Neural progenitor cell (in vitro differentiated cells): ENCODE measurements at regions not wholly inside any gene's neighbourhood (a gene's known extent, or its start where the extent isn't known, plus 50 kb on each side); places are given as distances from the start of the nearest gene placed in this dataset.

Source experiments
- DNase-seq: peaks from one replicate; pipeline ENCODE4 v3.0.0-alpha.2; 2016; ENCODE audit warnings: low spot score
- H2AFZ ChIP-seq: fragments of 200-600 bp; sonication (generic); replicated peaks from 2 replicates; pipeline ENCODE4 v1.6.1; 2016; ENCODE audit warnings: antibody characterized with exemption
- H3F3A ChIP-seq: fragments of 200-600 bp; sonication (generic); 2 replicates; pipeline ENCODE4 v1.6.1; 2016; ENCODE audit warnings: antibody characterized with exemption, low read depth
- H3K27ac ChIP-seq: fragments of 200-600 bp; sonication (generic); 2 replicates; pipeline ENCODE4 v1.5.1; 2016; ENCODE audit warnings: mild to moderate bottlenecking
- H3K27me3 ChIP-seq: fragments of 200-600 bp; sonication (generic); 2 replicates; pipeline ENCODE4 v1.6.1; 2016; ENCODE audit warnings: mild to moderate bottlenecking, moderate library complexity
- H3K36me3 ChIP-seq: fragments of 200-600 bp; sonication (generic); 2 replicates; pipeline ENCODE4 v1.5.1; 2016
- H3K4me1 ChIP-seq: fragments of 200-600 bp; sonication (generic); 2 replicates; pipeline ENCODE4 v1.6.1; 2016; ENCODE audit warnings: mixed run types
- H3K4me2 ChIP-seq: fragments of 200-600 bp; sonication (generic); 2 replicates; pipeline ENCODE4 v1.6.1; 2016
- H3K4me3 ChIP-seq: fragments of 200-600 bp; sonication (generic); 2 replicates; pipeline ENCODE4 v1.5.1; 2016
- H3K79me2 ChIP-seq: fragments of 200-600 bp; sonication (generic); 2 replicates; pipeline ENCODE4 v1.6.1; 2016; ENCODE audit warnings: low read depth
- H3K9ac ChIP-seq: fragments of 200-600 bp; sonication (generic); 2 replicates; pipeline ENCODE4 v1.6.1; 2016
- H3K9me3 ChIP-seq: fragments of 200-600 bp; sonication (generic); 2 replicates; pipeline ENCODE4 v1.5.1; 2016; ENCODE audit warnings: low read depth
- H4K20me1 ChIP-seq: fragments of 200-600 bp; sonication (generic); 2 replicates; pipeline ENCODE4 v1.6.1; 2016; ENCODE audit warnings: low read depth
- H3K27ac Mint-ChIP-seq: 3 replicates; pipeline ENCODE4 v1.8.0; 2021; ENCODE audit warnings: mixed read lengths
- H3K27me3 Mint-ChIP-seq: 2 replicates; pipeline ENCODE4 v1.8.0; 2022; ENCODE audit warnings: low read depth, mild to moderate bottlenecking, inconsistent platforms, moderate library complexity, mixed read lengths; ENCODE audit not compliant: insufficient read depth
- H3K36me3 Mint-ChIP-seq: 3 replicates; pipeline ENCODE4 v1.8.0; 2021; ENCODE audit warnings: mixed read lengths
- H3K4me1 Mint-ChIP-seq: 3 replicates; pipeline ENCODE4 v1.8.0; 2021; ENCODE audit warnings: mixed read lengths
- H3K4me3 Mint-ChIP-seq: 3 replicates; pipeline ENCODE4 v1.8.0; 2021; ENCODE audit warnings: mild to moderate bottlenecking, moderate library complexity, mixed read lengths
- H3K9me3 Mint-ChIP-seq: 3 replicates; pipeline ENCODE4 v1.8.0; 2020; ENCODE audit warnings: mixed read lengths
- CTCF ChIP-seq: fragments of 200-600 bp; sonication (generic); IDR thresholded peaks from 2 replicates; pipeline ENCODE4 v1.5.1; 2017; ENCODE audit warnings: antibody characterized with exemption, mild to moderate bottlenecking
- EZH2 ChIP-seq: fragments of 200-600 bp; sonication (generic); IDR thresholded peaks from 2 replicates; pipeline ENCODE4 v1.6.1; 2017; ENCODE audit warnings: antibody characterized with exemption, mild to moderate bottlenecking, moderate library complexity
- EZH2phosphoT487 ChIP-seq: fragments of 200-600 bp; sonication (generic); IDR thresholded peaks from 2 replicates; pipeline ENCODE4 v1.6.1; 2017; ENCODE audit warnings: antibody characterized with exemption

DNA sequence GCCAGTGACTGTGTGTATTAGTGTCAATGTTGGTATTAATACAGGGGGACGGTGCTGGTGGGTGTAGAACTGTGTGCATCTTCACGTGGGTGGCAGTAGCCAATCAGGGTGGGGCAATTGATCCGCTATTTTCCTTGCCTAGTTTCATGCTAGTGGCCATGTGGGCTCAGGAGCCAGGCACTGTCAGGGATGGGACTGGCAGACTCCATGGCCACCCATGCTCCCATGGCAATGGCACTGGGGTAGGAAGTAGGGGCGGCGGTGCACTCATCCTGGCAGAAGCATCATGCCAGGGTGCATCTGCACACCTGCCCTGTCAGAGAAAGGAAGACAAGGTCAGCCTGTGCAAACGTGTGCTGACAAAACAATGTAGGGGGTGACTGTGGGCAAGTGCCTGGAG lies 122.1 kb upstream of the MAGEC2 start:
- H3K4me2 ChIP-seq: no peak overlapping the region
- H3K79me2 ChIP-seq: no peaks in the 10 kb centered on the region
- H3K4me3 ChIP-seq: no peak overlapping the region
- no peak overlapping the region for H3K4me3 Mint-ChIP-seq
- H3K27ac Mint-ChIP-seq: no peak overlapping the region
- H3K36me3 Mint-ChIP-seq: no peaks in the 10 kb centered on the region
- no peaks in the 10 kb centered on the region for H3K36me3 ChIP-seq
- no peak for TF ChIP-seq CTCF
- no peak for TF ChIP-seq EZH2phosphoT487
- TF ChIP-seq EZH2: no peak
- H3K27me3 ChIP-seq: no peaks in the 10 kb centered on the region
- no peaks in the 10 kb centered on the region for H3K4me1 Mint-ChIP-seq
- no peaks in the 10 kb centered on the region for H3K9me3 ChIP-seq
- no peaks in the 10 kb centered on the region for H3K4me1 ChIP-seq
- no peak overlapping the region for H2AFZ ChIP-seq
- no peak overlapping the region for H3K9ac ChIP-seq
- H3K27me3 Mint-ChIP-seq: no peaks in the 10 kb centered on the region
- DNase-seq: no peak
- peaks cover 22% of the 10 kb centered on the region for H3K9me3 Mint-ChIP-seq
- H3K27ac ChIP-seq: no peak overlapping the region
- H4K20me1 ChIP-seq: no peaks in the 10 kb centered on the region
- no peaks in the 10 kb centered on the region for H3F3A ChIP-seq

DNA sequence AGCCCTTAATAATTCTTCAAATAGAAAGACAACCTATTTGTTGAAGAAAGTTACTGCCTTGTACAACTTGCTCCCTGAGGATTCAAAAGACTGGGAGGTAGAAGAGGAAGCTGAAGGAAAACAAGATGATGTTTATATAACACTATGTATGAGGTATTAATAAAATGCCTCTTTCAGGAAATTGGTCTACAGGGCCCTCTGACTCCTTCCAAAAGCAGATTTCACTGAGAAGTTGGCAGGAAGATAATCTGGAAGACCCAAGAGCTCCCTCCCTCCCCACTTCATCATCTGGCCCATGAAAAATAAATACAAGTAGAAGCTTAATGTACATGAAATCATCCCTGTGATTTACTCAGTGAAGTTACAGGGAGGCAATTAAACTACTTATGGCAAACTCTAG lies 107.5 kb upstream of the MAGEC2 start:
- Histone ChIP-seq H3K36me3 (no peaks in the 10 kb centered on the region), H3K27me3 (no peaks in the 10 kb centered on the region), H4K20me1 (no peaks in the 10 kb centered on the region), H3K4me2 (no peak overlapping the region), H3K4me3 (no peak overlapping the region), H3K79me2 (no peaks in the 10 kb centered on the region), H3K9me3 (no peaks in the 10 kb centered on the region), H3K27ac (no peak overlapping the region), H3F3A (no peaks in the 10 kb centered on the region), H3K9ac (no peak overlapping the region), H2AFZ (no peak overlapping the region), H3K4me1 (no peaks in the 10 kb centered on the region)
- Mint-ChIP-seq H3K36me3 (no peaks in the 10 kb centered on the region), H3K27ac (no peak overlapping the region), H3K27me3 (no peaks in the 10 kb centered on the region), H3K9me3 (no peaks in the 10 kb centered on the region), H3K4me1 (no peaks in the 10 kb centered on the region), H3K4me3 (no peak overlapping the region)
- no peak for DNase-seq
- no peak for TF ChIP-seq CTCF
- no peak for TF ChIP-seq EZH2
- no peak for TF ChIP-seq EZH2phosphoT487

DNA sequence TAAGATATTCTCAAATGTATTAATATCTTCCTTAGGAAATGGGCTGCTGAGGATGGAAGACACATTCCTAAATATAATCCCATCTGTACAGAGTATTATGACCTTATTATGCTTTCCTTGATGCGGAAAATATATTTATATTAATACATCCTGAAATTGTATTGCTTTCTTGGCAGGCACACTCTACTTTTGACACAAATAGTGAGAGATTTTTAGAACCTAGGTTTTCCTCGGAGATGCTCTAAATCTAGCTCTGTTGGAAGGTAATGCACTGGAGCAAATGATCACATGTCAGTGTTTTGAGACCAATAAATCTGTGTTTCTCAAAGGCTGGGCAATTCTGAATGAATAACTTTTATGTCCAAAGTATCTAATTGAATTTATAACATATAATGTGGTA lies 94.3 kb upstream of the MAGEC2 start:
- Histone ChIP-seq H3K9me3 (no peaks in the 10 kb centered on the region), H3K4me2 (no peak overlapping the region), H3K79me2 (no peaks in the 10 kb centered on the region), H3K27me3 (no peaks in the 10 kb centered on the region), H3K36me3 (no peaks in the 10 kb centered on the region), H2AFZ (no peak overlapping the region), H3K27ac (no peak overlapping the region), H3K4me3 (no peak overlapping the region), H3K4me1 (no peaks in the 10 kb centered on the region), H3F3A (no peaks in the 10 kb centered on the region), H4K20me1 (no peaks in the 10 kb centered on the region), H3K9ac (no peak overlapping the region)
- Mint-ChIP-seq H3K27ac (no peak overlapping the region), H3K4me3 (no peak overlapping the region), H3K36me3 (no peaks in the 10 kb centered on the region), H3K27me3 (peaks cover 2% of the 10 kb centered on the region), H3K9me3 (peaks cover 5% of the 10 kb centered on the region), H3K4me1 (no peaks in the 10 kb centered on the region)
- no peak for TF ChIP-seq EZH2phosphoT487
- no peak for TF ChIP-seq EZH2
- TF ChIP-seq CTCF: no peak
- no peak for DNase-seq

DNA sequence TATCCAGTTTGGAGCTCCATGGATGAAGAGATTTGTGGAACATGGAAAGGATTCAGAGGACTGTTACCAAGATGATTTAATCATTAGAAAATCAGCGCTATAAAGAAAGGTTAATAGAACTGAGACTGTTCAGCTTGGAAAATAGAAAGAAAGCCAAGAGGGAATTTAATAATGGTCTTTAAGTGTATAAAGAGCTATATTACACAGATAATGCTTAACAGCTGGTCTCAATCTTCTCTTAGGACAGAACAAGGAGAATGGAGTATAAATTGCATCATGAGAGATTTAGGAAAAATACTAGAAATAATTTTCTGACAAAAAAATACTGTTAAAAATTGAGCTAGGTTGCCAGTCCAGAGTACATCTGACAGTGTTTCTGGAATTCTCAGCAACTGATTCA lies 91.3 kb upstream of the MAGEC2 start:
- no peaks in the 10 kb centered on the region for H3K36me3 Mint-ChIP-seq
- no peaks in the 10 kb centered on the region for H3K79me2 ChIP-seq
- H4K20me1 ChIP-seq: no peaks in the 10 kb centered on the region
- H3K27me3 ChIP-seq: no peaks in the 10 kb centered on the region
- no peak overlapping the region for H3K4me3 Mint-ChIP-seq
- no peaks in the 10 kb centered on the region for H3K4me1 Mint-ChIP-seq
- H3K27ac ChIP-seq: no peak overlapping the region
- no peaks in the 10 kb centered on the region for H3K36me3 ChIP-seq
- H3F3A ChIP-seq: no peaks in the 10 kb centered on the region
- H3K9me3 Mint-ChIP-seq: peaks cover 5% of the 10 kb centered on the region
- no peak overlapping the region for H3K4me3 ChIP-seq
- H3K4me1 ChIP-seq: no peaks in the 10 kb centered on the region
- H3K27ac Mint-ChIP-seq: no peak overlapping the region
- H3K9ac ChIP-seq: no peak overlapping the region
- TF ChIP-seq EZH2 (no peak), EZH2phosphoT487 (no peak), CTCF (no peak)
- no peak overlapping the region for H3K4me2 ChIP-seq
- DNase-seq: no peak
- H2AFZ ChIP-seq: no peak overlapping the region
- H3K27me3 Mint-ChIP-seq: peaks cover 2% of the 10 kb centered on the region
- no peaks in the 10 kb centered on the region for H3K9me3 ChIP-seq
